SK-N-MC (cell line): ENCODE measurements at regions not wholly inside any gene's neighbourhood (a gene's known extent, or its start where the extent isn't known, plus 50 kb on each side); places are given as distances from the start of the nearest gene placed in this dataset.

Source experiments
- DNase-seq: peaks from one replicate; pipeline ENCODE4 v3.0.0-alpha.2; 2011; ENCODE audit warnings: low read depth, low spot score
- H3K27ac ChIP-seq: fragments of 200-600 bp; sonication (generic); 2 replicates; pipeline ENCODE4 v1.5.1; 2016; ENCODE audit warnings: mixed run types
- H3K36me3 ChIP-seq: fragments of 200-600 bp; sonication (generic); 2 replicates; pipeline ENCODE4 v1.6.1; 2017; ENCODE audit warnings: antibody characterized with exemption, low read length, mixed read lengths; ENCODE audit not compliant: insufficient read depth
- H3K4me3 ChIP-seq: fragments of 200-600 bp; sonication (generic); 2 replicates; pipeline ENCODE4 v1.5.1; 2016
- H3K9ac ChIP-seq: fragments of 200-600 bp; sonication (generic); 2 replicates; pipeline ENCODE4 v1.8.0; 2017; ENCODE audit warnings: mixed run types, mixed read lengths; ENCODE audit not compliant: insufficient read length
- H3K9me3 ChIP-seq: fragments of 200-600 bp; sonication (generic); 2 replicates; pipeline ENCODE4 v1.6.1; 2017; ENCODE audit warnings: low read depth, mild to moderate bottlenecking, antibody characterized with exemption, low read length, moderate library complexity, mixed read lengths
- EZH2 ChIP-seq: fragments of 200-600 bp; sonication (generic); IDR thresholded peaks from one replicate; pipeline ENCODE4 v1.6.1; 2017; ENCODE audit warnings: antibody characterized with exemption
- FOXP2 ChIP-seq: optimal IDR thresholded peaks from 2 replicates; pipeline ENCODE3; 2011; ENCODE audit warnings: mild to moderate bottlenecking, moderate library complexity; ENCODE audit not compliant: insufficient read depth; ENCODE audit errors: extremely low read length, control extremely low read depth
- POLR2AphosphoS5 ChIP-seq: IDR thresholded peaks from 2 replicates; pipeline ENCODE4 v1.6.1; 2012; ENCODE audit warnings: mild to moderate bottlenecking, low read depth, low read length, borderline replicate concordance

- no peak for DNase-seq
Observed at GRCh38 chr16:73172241-73172972, 124.5 kb upstream of the ZFHX3 start.

GRCh38 chr16:73171901-73172240 is 123.9 kb upstream of the ZFHX3 start:
- no peak overlapping the region; the same call in 1 of the 2 replicates for H3K27ac ChIP-seq
- H3K9ac ChIP-seq = no peak overlapping the region
- H3K9me3 ChIP-seq = no peaks in the 10 kb centered on the region
- TF ChIP-seq EZH2 (no peak), FOXP2 (no peak), POLR2AphosphoS5 (no peak)
- no peak overlapping the region for H3K4me3 ChIP-seq
- no peak for DNase-seq
- H3K36me3 ChIP-seq = no peaks in the 10 kb centered on the region

More at GRCh38 chr16:73172241-73172972, 124.5 kb upstream of the ZFHX3 start:
- Histone ChIP-seq H3K9ac (no peak overlapping the region), H3K36me3 (no peaks in the 10 kb centered on the region), H3K27ac (peak overlapping the region; percentile 84), H3K4me3 (peak overlapping the region; percentile 40), H3K9me3 (no peaks in the 10 kb centered on the region)
- no peak for TF ChIP-seq EZH2
- TF ChIP-seq FOXP2 = no peak
- no peak for TF ChIP-seq POLR2AphosphoS5

GRCh38 chr16:73171380-73171779 is 123.5 kb upstream of the ZFHX3 start:
- H3K27ac ChIP-seq = no peak overlapping the region
- no peaks in the 10 kb centered on the region for H3K9me3 ChIP-seq
- no peak for DNase-seq

DNA sequence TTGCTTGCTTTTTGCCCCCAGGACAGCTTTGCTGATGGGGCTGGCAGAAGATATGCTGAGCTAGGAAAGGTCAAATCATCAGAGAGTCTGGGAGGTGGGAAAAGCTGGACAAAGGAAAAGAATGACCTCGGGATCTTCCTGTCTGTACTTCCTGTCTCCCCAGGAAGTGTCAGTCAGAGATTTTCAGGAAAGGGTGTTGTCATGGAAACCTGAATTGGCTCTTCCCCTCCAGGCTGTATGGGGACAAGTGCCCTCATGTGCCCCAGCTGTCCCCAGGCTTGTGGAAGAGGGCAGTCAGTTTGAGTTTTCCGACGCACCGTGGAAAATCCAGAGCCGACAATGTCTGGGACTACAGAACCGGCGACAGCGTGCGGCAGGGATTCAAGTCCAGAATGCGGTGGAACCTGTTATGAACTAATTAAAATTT is 122.7 kb upstream of the ZFHX3 start:
- Histone ChIP-seq H3K27ac (no peak overlapping the region), H3K36me3 (no peaks in the 10 kb centered on the region), H3K9me3 (no peaks in the 10 kb centered on the region), H3K4me3 (no peak overlapping the region), H3K9ac (no peak overlapping the region)
- TF ChIP-seq EZH2 = no peak
- DNase-seq = no peak

More at GRCh38 chr16:73171380-73171779, 123.5 kb upstream of the ZFHX3 start:
- Histone ChIP-seq H3K4me3 (no peak overlapping the region), H3K36me3 (no peaks in the 10 kb centered on the region), H3K9ac (no peak overlapping the region)
- no peak for TF ChIP-seq EZH2
- TF ChIP-seq POLR2AphosphoS5 = no peak
- TF ChIP-seq FOXP2 = peak; percentile 81

DNA sequence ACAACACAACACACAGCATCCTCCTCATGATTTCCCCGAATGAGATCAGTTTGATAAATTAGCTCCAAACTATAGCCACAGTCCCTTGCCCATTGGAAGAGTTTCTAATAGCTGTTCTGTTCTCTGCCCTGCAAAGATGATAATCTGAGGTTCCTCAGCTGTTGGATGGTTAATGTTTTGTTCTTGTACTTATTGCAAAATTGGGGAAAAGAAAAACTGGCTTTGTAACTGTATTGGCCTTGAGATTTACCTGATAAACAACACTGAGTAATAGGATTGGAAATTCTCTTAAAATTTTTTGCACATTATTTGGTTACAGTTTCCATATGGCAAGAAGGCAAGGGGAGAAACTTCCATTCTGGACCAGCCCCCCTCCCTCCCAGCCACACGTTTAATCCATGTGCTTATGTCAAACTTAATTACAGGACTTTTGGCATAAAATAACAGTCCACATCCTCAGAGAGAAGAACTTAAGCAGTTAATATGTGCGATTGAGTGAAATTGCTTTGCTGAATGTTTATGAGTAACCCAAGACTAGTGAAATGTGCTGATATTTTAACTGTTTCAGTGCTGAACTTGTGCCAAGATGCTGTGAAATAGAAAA is 119.1 kb upstream of the ZFHX3 start:
- H3K9me3 ChIP-seq = no peaks in the 10 kb centered on the region
- no peak overlapping the region for H3K4me3 ChIP-seq
- TF ChIP-seq POLR2AphosphoS5 = no peak
- H3K27ac ChIP-seq = no peak overlapping the region
- H3K9ac ChIP-seq = no peak overlapping the region
- H3K36me3 ChIP-seq = no peaks in the 10 kb centered on the region
- no peak for DNase-seq

DNA sequence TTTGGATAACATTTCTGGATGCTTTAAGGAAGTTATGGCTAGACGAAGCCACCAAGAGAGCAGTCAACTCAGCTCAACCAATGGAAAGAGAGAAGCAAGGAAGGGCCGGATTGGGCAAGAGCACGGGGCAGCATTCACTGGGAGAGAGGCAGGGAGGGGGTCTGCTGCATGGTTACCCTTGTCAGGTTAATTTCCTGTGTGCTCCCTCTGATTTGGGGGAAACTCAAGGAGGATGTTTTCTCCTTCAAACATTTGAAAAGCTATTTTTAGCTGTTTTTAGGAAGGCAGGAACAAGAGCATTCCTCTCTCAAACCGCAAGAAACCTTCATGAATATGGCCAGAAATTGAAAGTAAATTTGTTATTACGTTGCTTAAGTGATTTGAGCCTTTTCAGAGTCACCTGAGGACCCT is 118.5 kb upstream of the ZFHX3 start:
- H3K9me3 ChIP-seq = no peaks in the 10 kb centered on the region
- no peak overlapping the region for H3K4me3 ChIP-seq
- H3K36me3 ChIP-seq = no peaks in the 10 kb centered on the region
- TF ChIP-seq EZH2 (no peak), FOXP2 (no peak), POLR2AphosphoS5 (no peak)
- no peak overlapping the region for H3K9ac ChIP-seq
- DNase-seq = no peak
- H3K27ac ChIP-seq = no peak overlapping the region

GRCh38 chr16:73163238-73163815 is 115.4 kb upstream of the ZFHX3 start:
- no peak for DNase-seq
- no peaks in the 10 kb centered on the region for H3K9me3 ChIP-seq
- H3K9ac ChIP-seq = no peak overlapping the region
- H3K27ac ChIP-seq = no peak overlapping the region
- H3K4me3 ChIP-seq = no peak overlapping the region
- no peaks in the 10 kb centered on the region for H3K36me3 ChIP-seq
- TF ChIP-seq POLR2AphosphoS5 (no peak), FOXP2 (no peak), EZH2 (no peak)

- no peak overlapping the region for H3K4me3 ChIP-seq
- H3K36me3 ChIP-seq = no peaks in the 10 kb centered on the region
- no peak overlapping the region for H3K27ac ChIP-seq
- H3K9ac ChIP-seq = no peak overlapping the region
- H3K9me3 ChIP-seq = no peaks in the 10 kb centered on the region
- TF ChIP-seq FOXP2 (no peak), POLR2AphosphoS5 (no peak), EZH2 (no peak)
- DNase-seq = no peak
Observed at GRCh38 chr16:73161977-73162376, 114.0 kb upstream of the ZFHX3 start.
